Renal pelvis (tissue), 1 donor: ENCODE measurements at regions not wholly inside any gene's neighbourhood (a gene's known extent, or its start where the extent isn't known, plus 50 kb on each side); places are given as distances from the start of the nearest gene placed in this dataset.

Experiments
- DNase-seq: peaks from one replicate; pipeline ENCODE4 v3.0.0-alpha.2; 2013

GRCh38 chr12:24226745-24227350 is 277.4 kb upstream of the SOX5 start:
- no peak for DNase-seq

- no peak for DNase-seq
These were observed 274.9 kb upstream of the SOX5 start for GRCh38 chr12:24224401-24224800.

GRCh38 chr12:24223926-24224325 is 274.5 kb upstream of the SOX5 start:
- DNase-seq, result no peak

GRCh38 chr12:24222968-24223367 is 273.5 kb upstream of the SOX5 start:
- no peak for DNase-seq

GRCh38 chr12:24212496-24212895 is 263.0 kb upstream of the SOX5 start:
- no peak for DNase-seq

- no peak for DNase-seq
These were observed 257.2 kb upstream of the SOX5 start for GRCh38 chr12:24206621-24207020.

GRCh38 chr12:24201258-24201970 is 251.9 kb upstream of the SOX5 start:
- no peak for DNase-seq

GRCh38 chr12:24200010-24200409 is 250.5 kb upstream of the SOX5 start:
- no peak for DNase-seq

GRCh38 chr12:24198936-24199671 is 249.6 kb upstream of the SOX5 start:
- DNase-seq, result no peak

GRCh38 chr12:24198070-24198469 is 248.6 kb upstream of the SOX5 start:
- DNase-seq, result no peak

- no peak for DNase-seq
These were observed 248.1 kb upstream of the SOX5 start for GRCh38 chr12:24197532-24197931.

GRCh38 chr12:24195063-24195462 is 245.6 kb upstream of the SOX5 start:
- no peak for DNase-seq

- DNase-seq, result no peak
These were observed 241.6 kb upstream of the SOX5 start for GRCh38 chr12:24191117-24191516.

GRCh38 chr12:24185782-24186181 is 236.3 kb upstream of the SOX5 start:
- DNase-seq, result no peak

- DNase-seq, result no peak
These were observed 228.4 kb upstream of the SOX5 start for GRCh38 chr12:24177889-24178288.

GRCh38 chr12:24175929-24176328 is 226.5 kb upstream of the SOX5 start:
- no peak for DNase-seq

GRCh38 chr12:24175284-24175683 is 225.8 kb upstream of the SOX5 start:
- no peak for DNase-seq

GRCh38 chr12:24173067-24173466 is 223.6 kb upstream of the SOX5 start:
- DNase-seq, result peak; percentile 36

- DNase-seq, result no peak
These were observed 223.2 kb upstream of the SOX5 start for GRCh38 chr12:24172773-24173066.

GRCh38 chr12:24172031-24172772 is 222.7 kb upstream of the SOX5 start:
- no peak for DNase-seq

- DNase-seq, result no peak
These were observed 205.6 kb upstream of the SOX5 start for GRCh38 chr12:24155042-24155441.

- DNase-seq, result no peak
These were observed 203.6 kb upstream of the SOX5 start for GRCh38 chr12:24153079-24153478.

GRCh38 chr12:24152270-24152669 is 202.8 kb upstream of the SOX5 start:
- DNase-seq, result no peak
